ENCODE measurements at regions not wholly inside any gene's neighbourhood (a gene's known extent, or its start where the extent isn't known, plus 50 kb on each side); places are given as distances from the start of the nearest gene placed in this dataset.
"Not testable (repeated sequence)": the region's sequence is repeated elsewhere in the genome, so short reads cannot be mapped to it uniquely, and the experiment has no call there.

- DNase-seq = no peak
Measured at GRCh38 chr14:101083564-101084435, 180.3 kb upstream of the RTL1 start.

DNA sequence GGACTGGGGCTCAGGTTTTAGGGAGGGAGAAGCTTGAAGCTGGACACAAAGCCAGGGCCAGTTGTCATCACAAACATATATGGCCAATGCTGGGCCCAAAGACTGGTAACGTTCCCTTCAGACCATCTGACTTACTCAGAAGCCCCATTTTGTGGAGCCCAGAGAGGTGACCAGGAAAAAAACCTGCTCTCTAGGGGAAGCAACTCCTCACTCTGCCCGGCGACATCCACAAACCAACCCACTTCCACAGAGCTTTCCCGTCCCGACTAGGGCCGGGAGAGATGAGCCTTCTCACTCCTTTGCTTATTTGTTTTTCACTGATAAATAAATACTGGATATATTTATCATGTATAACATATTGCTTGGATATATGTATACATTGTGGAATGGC is 180.9 kb upstream of the RTL1 start:
- DNase-seq = no peak

DNA sequence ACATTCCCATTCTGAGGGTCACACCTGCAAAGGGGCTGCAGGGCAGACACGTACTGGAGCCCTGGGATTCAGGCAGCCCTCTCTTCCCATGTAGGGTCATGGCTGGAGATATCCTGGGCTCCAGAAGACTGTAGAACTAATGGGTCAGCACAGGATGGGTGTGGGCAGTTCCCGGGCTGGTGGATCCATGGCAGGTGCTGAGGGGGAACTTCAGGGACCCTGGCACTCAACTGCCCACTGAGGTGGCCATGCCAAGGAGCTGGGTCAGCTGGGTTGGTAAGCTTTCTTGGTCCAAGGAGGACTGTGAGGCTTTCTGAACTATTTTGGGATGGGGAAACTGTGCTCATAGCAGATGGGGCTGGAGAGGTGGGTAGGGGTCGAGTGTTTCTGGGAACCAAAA is 183.4 kb upstream of the RTL1 start:
- DNase-seq = no peak

DNA sequence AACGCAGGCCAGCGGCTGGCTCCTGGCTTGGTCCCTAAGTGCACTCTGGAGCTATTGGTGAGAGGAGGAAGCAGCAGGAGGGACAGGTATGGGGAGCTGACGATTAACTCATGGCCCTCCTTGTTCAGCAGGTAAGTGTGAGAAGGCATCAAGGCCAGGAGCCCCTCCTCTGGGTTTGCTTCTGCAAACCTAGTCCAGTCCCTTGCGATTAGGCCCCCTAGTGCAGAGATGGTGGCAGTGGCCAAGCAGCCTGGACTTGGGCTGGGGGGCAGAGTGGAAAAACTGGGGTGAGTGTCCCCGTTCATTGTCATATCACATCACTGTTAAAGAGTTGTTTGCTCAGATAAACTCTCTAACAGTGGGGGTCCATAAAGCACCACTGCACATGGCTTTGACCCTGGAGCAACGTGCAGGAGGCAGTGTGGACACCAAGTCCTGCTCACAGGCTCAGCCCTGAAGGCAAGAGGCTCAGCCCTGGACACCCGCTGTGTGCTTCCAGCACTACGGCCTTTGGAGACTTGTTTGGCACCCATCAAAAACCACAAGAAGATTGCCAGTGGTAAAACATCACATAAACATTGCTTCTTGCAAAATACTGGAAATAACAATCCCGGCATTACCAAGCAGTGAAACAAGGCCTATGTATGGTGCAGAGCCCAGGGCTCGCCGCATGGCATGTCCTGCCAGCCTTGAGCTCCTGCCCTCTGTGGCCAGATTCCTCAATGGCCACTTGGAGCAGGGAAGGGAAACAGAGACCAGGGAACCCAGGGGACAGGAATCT is 184.3 kb upstream of the RTL1 start:
- DNase-seq = no peak

- no peak for DNase-seq
Measured at GRCh38 chr14:101088395-101088667, 184.8 kb upstream of the RTL1 start.

GRCh38 chr14:101088714-101089113 is 185.2 kb upstream of the RTL1 start:
- no peak for DNase-seq

GRCh38 chr14:101090478-101090877 is 187.0 kb upstream of the RTL1 start:
- not testable (repeated sequence) for DNase-seq

GRCh38 chr14:101090976-101091375 is 187.5 kb upstream of the RTL1 start:
- no peak for DNase-seq

DNA sequence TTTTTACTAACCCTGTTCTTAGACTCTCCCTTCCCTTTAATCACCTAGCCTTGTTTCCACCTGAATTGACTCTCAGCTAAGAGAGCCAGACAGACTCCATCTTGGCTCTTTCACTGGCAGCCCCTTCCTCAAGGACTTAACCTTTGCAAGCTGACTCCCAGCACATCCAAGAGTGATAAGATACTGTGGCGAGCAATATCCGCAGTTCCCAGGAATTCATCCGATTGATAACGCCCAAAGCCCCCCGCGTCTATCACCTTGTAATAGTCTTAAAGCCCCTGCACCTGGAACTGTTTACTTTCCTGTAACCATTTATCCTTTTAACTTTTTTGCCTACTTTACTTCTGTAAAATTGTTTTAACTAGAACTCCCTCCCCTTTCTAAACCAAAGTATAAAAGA is 191.4 kb upstream of the RTL1 start:
- DNase-seq = not testable (repeated sequence)

- DNase-seq = no peak
Measured at GRCh38 chr14:101096551-101096950, 193.0 kb upstream of the RTL1 start.

GRCh38 chr14:101097109-101097793 is 193.7 kb upstream of the RTL1 start:
- DNase-seq = no peak

GRCh38 chr14:101098177-101098576 is 194.7 kb upstream of the RTL1 start:
- DNase-seq = no peak

DNA sequence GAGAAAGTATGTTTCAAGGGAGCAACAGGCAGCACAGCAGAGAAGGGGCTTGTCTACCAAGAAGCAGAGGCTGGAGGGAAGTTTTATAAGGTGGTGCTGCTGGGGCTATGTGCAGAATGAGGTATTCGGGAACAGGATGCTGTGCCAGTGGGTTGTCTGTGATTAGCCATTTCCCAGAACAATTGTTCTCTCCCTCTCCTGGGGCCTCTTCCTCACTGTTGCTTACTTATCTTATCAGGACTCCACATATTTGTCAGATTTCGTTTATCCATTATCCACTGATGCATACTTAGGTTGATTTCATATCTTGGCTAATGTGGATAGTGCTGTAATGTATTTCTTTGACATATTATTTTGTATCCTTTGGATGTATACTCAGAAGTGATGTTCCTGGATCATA is 195.1 kb upstream of the RTL1 start:
- DNase-seq = no peak

GRCh38 chr14:101101456-101102056 is 198.0 kb upstream of the RTL1 start:
- DNase-seq = no peak

DNA sequence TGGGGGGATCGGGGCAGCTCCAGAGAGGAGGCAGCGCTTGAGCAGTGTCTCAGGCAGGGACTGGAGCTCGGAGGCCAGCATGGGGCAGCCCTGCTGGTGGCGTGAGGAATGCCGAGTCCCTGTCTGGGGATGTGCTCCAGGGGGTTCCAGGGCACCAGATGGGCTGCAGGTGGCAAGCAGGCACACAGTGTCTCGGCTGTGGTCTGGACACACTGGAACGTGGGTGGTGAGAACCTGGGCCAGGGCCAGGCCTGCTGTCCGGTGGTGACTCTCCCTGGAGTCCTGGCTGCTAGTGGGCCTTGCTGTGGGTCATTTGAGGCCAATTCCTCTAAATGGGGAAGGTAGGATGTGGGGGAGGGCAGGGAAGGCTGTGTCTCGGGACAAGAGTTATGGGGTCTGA is 199.4 kb upstream of the RTL1 start:
- DNase-seq = no peak

DNA sequence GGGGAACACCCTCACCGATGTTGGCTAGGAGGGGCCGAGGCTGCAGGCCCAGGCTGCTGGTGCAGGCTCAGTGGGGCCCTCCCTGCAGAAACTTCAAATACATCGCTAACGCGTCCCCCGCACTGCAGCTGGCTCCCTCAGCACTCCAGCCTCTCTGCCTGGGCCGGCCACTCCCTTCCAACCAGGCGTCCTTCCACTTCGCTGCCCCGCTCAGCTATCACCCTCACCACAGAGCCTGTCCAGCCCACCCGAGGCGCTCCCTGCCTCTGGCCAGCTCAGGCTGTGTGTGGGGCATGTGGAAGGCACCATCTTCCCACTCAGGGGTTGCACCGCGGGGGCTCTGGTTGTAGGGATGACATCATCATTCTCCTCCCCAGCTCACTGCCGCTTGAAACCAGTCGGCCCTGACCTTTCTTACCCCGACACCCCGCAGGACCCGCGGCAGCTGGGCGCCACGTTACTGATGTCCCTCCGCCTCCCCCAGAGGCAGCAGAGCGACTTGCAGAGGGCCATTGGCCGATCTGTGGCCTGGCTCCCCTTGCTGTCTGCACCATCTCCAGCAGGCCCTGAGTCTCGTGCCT is 199.9 kb upstream of the RTL1 start:
- DNase-seq = no peak

DNA sequence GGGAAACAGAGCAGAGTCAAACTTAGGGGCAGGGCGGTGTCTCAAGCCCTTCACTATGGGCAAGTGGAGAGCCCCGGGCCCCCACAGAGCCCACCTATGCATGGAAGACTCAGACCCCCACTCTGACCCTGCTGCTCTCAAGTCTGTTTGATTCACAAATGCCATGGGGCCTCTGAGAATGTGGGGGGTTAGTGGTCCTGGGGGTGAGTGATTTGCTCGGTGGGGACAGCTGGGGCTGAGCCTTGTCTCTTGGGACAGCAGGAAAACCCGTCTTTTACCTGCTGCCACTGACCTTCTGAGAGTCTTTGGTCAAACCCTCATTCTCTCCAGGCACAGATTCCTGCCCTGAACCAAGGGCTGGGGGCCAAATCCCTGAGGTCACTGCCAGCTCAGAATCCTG is 201.0 kb upstream of the RTL1 start:
- DNase-seq = no peak

- no peak for DNase-seq
Measured at GRCh38 chr14:101105045-101105444, 201.5 kb upstream of the RTL1 start.

DNA sequence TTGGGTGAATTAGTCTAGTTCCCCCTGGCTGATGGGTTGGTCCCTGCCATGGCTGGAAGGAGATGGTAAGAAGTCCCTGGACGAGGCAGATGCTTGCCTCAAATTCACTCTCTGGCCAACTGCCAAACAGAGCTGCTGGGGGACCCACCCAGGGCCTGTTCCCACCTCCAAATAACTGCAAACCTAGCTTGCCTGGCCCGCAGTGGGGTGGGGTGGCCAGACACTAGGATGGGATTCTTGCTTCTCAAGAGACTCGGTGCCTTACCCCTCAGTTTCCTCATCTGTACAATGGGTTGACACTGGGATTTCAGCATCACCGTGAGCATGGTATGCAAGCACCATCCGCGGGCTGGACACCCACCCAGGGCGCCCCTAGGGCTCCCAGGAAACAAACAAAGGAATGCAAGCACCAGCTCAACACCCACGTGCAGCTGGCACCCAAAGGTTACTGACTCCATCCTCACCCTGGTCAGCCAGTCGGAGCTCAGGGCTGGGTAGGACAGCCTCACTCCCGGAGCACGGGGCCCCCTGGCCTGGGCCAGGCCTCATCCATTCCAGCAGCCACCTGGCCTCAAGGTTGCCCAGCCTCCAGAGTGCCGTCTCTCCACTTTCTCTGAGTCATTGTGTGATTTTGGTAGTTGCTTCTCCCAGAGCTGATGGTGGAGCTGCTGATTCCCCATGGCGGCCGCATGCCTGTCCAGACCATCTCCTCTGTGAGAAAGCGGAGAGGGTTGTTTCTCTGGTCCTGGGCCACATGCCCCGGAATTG is 205.2 kb upstream of the RTL1 start:
- DNase-seq = no peak

GRCh38 chr14:101109347-101109638 is 205.8 kb upstream of the RTL1 start:
- DNase-seq = no peak

GRCh38 chr14:101109981-101110728 is 206.6 kb upstream of the RTL1 start:
- DNase-seq = no peak
